CD4-positive, CD25-positive, alpha-beta regulatory T cell (primary cell): ENCODE measurements at regions not wholly inside any gene's neighbourhood (a gene's known extent, or its start where the extent isn't known, plus 50 kb on each side); places are given as distances from the start of the nearest gene placed in this dataset.

Experiments
- ATAC-seq, 2 donors: fragments of 150-1000 bp; cut with Tn5 transposase; one replicate each; pipeline ENCODE4 v1.10.0; 2021; ENCODE audit warnings: low read depth in 2 of 2, moderate number of reproducible peaks in 2 of 2, moderate library complexity in 1 of 2
- DNase-seq, 3 donors: peaks; one replicate each; pipeline versions ENCODE4 v3.0.0 to v3.0.0-alpha.2; 2012 to 2022; ENCODE audit warnings: mixed read lengths in 1 of 3
- H3K27ac ChIP-seq: one replicate; pipeline ENCODE4 v1.7.0; 2013; ENCODE audit warnings: mild to moderate bottlenecking, low read length; ENCODE audit not compliant: insufficient read depth, poor library complexity, severe bottlenecking
- H3K27me3 ChIP-seq: one replicate; pipeline ENCODE4 v1.7.0; 2013; ENCODE audit warnings: low read length; ENCODE audit not compliant: control insufficient read depth, insufficient read depth
- H3K36me3 ChIP-seq: one replicate; pipeline ENCODE4 v1.7.0; 2013; ENCODE audit warnings: mild to moderate bottlenecking, low read length, moderate library complexity; ENCODE audit not compliant: control insufficient read depth, insufficient read depth
- H3K4me1 ChIP-seq: 2 replicates; pipeline ENCODE4 v1.7.0; 2013; ENCODE audit warnings: mild to moderate bottlenecking, low read length; ENCODE audit not compliant: insufficient read depth, control insufficient read depth, poor library complexity, severe bottlenecking
- H3K4me3 ChIP-seq: one replicate; pipeline ENCODE4 v1.7.0; 2013; ENCODE audit warnings: low read depth, mild to moderate bottlenecking, low read length, moderate library complexity
- H3K9me3 ChIP-seq, 2 experiments: 1 replicate in 1 of 2; 2 replicates in 1 of 2; pipeline ENCODE4 v1.7.0; 2013; ENCODE audit warnings: low read length in 2 of 2, mild to moderate bottlenecking in 1 of 2, moderate library complexity in 1 of 2; ENCODE audit not compliant: control insufficient read depth in 2 of 2
- H3K27ac Mint-ChIP-seq, 3 donors: one replicate each; pipeline ENCODE4 v1.8.0; 2020 to 2022; ENCODE audit warnings: mild to moderate bottlenecking in 3 of 3, mixed read lengths in 3 of 3, moderate library complexity in 2 of 3
- H3K27me3 Mint-ChIP-seq: one replicate; pipeline ENCODE4 v1.8.0; 2022; ENCODE audit warnings: mild to moderate bottlenecking, mixed read lengths
- H3K36me3 Mint-ChIP-seq: one replicate; pipeline ENCODE4 v1.8.0; 2020; ENCODE audit warnings: mixed read lengths
- H3K4me1 Mint-ChIP-seq, 4 donors: one replicate each; pipeline ENCODE4 v1.8.0; 2020 to 2022; ENCODE audit warnings: mixed read lengths in 4 of 4, mild to moderate bottlenecking in 1 of 4
- H3K4me3 Mint-ChIP-seq, 4 donors: one replicate each; pipeline ENCODE4 v1.8.0; 2020 to 2022; ENCODE audit warnings: mild to moderate bottlenecking in 4 of 4, mixed read lengths in 4 of 4, moderate library complexity in 3 of 4
- H3K9me3 Mint-ChIP-seq, 7 donors: one replicate each; pipeline ENCODE4 v1.8.0; 2020 to 2022; ENCODE audit warnings: mixed read lengths in 7 of 7, mild to moderate bottlenecking in 3 of 7, moderate library complexity in 2 of 7

DNA sequence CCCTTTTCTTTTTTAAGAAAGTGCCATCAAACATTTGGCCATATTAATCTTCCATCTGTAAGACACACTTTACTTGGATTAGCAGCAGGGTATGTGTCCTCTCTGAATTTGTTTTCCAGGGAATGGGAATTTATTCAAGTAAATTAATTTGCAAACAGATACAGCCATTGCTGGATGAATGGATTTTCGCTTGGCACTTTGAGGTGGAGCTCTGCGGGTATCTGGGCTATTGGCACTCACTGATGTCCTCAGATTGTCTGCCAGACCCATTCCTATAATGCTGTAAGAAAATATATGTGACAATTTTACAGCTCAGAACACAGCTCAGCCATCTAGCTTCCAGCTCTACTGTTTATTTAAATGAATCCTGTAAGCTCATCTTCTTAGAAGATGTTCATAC is 201.2 kb upstream of the CDH20 start:
- Mint-ChIP-seq H3K36me3 (no peaks in the 10 kb centered on the region), H3K9me3 (peaks cover 0 to 3% (median 0%) of the 10 kb centered on the region in 7 donors), H3K4me3 (no peak overlapping the region), H3K4me1 (no peaks in the 10 kb centered on the region), H3K27ac (no peak overlapping the region), H3K27me3 (no peaks in the 10 kb centered on the region)
- Histone ChIP-seq H3K36me3 (no peaks in the 10 kb centered on the region), H3K27me3 (no peaks in the 10 kb centered on the region), H3K9me3 (no peaks in the 10 kb centered on the region), H3K27ac (no peak overlapping the region), H3K4me3 (no peak overlapping the region), H3K4me1 (no peaks in the 10 kb centered on the region)
- ATAC-seq (no peak), DNase-seq (no peak)

DNA sequence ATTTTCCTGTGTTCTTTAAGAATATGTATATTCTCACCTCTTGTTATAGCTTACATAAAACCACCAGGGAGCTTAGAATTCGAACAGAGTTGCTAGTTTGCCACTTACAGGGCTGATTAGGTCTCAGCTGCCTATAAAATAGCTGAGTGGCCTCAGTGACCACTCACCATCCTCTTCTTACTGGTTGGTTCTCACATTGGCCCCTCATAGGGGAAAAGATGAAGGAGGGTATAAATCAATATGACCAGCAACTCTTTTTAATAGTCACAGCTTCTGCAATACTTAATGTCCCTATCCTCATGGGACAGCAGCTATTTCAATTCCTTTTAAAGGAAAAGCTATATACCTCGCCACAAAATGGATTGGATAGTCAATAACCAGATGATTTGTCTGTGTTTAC is 199.4 kb upstream of the CDH20 start:
- no peak for ATAC-seq
- Mint-ChIP-seq H3K9me3 (peaks cover 0 to 8% (median 0%) of the 10 kb centered on the region in 7 donors), H3K4me1 (no peaks in the 10 kb centered on the region), H3K36me3 (no peaks in the 10 kb centered on the region), H3K4me3 (no peak overlapping the region), H3K27ac (no peak overlapping the region), H3K27me3 (no peaks in the 10 kb centered on the region)
- no peaks in the 10 kb centered on the region for H3K27me3 ChIP-seq
- H3K9me3 ChIP-seq, result no peaks in the 10 kb centered on the region
- H3K4me3 ChIP-seq, result no peak overlapping the region
- no peak overlapping the region for H3K27ac ChIP-seq
- H3K4me1 ChIP-seq, result no peaks in the 10 kb centered on the region
- no peak for DNase-seq
- no peaks in the 10 kb centered on the region for H3K36me3 ChIP-seq

DNA sequence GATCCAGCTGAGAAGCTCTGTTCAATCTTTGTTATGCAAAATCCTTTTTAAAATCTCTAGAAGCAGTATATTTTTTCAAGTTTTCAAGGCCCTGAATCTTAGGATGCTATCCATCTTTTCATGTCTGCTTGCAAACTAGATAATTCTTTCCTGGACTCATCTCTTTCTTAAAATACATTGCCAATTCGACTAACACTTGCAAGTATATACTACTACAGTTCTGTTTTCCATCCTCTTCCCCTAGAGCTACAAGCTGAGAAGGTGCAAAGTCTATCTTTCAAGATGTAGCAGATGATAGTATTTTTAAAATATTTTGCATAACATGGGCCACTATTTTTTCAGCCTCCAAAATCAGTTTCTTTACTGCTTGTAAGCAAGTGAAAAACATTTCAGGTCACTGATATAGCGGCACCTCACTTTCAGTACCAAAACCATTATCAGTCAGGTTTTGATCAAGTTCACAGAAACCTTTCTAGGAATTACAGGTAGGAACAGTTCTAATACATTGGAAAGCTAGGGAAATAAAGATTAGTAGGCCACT is 196.4 kb upstream of the CDH20 start:
- DNase-seq, result no peak
- H3K4me3 ChIP-seq, result no peak overlapping the region
- H3K9me3 Mint-ChIP-seq, result peaks cover 0 to 12% (median 0%) of the 10 kb centered on the region in 7 donors
- no peak overlapping the region for H3K27ac Mint-ChIP-seq
- no peaks in the 10 kb centered on the region for H3K36me3 ChIP-seq
- H3K27ac ChIP-seq, result no peak overlapping the region
- no peak overlapping the region for H3K4me3 Mint-ChIP-seq
- no peaks in the 10 kb centered on the region for H3K4me1 ChIP-seq
- H3K27me3 Mint-ChIP-seq, result no peaks in the 10 kb centered on the region
- no peaks in the 10 kb centered on the region for H3K27me3 ChIP-seq
- H3K9me3 ChIP-seq, result no peaks in the 10 kb centered on the region
- no peak for ATAC-seq
- no peaks in the 10 kb centered on the region for H3K36me3 Mint-ChIP-seq
- no peaks in the 10 kb centered on the region for H3K4me1 Mint-ChIP-seq

DNA sequence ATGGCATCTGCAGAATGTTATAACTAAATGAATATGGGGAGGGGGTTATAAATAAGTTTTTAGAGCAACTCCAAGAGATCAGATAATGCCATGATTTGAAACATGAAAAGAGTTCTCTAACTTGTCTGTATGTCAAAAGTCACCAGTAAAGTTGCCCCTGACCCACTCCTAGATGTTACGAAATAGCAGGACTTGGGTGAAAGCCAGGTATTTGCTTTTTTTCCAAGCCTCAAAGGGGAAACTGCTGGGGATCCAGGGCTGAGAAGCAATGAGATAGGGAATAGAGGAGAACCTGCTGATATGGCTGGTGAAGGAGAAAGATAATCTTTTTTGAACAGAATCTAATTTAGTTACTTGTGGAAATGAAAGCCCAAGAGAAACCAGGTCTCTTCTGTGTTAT is 191.5 kb upstream of the CDH20 start:
- no peaks in the 10 kb centered on the region for H3K36me3 ChIP-seq
- ATAC-seq, result no peak
- no peak overlapping the region for H3K27ac ChIP-seq
- DNase-seq, result no peak
- no peak overlapping the region for H3K4me3 ChIP-seq
- H3K9me3 ChIP-seq, result no peaks in the 10 kb centered on the region
- Mint-ChIP-seq H3K4me1 (no peaks in the 10 kb centered on the region), H3K4me3 (no peak overlapping the region), H3K9me3 (peaks cover 0 to 20% (median 5%) of the 10 kb centered on the region in 7 donors), H3K27me3 (no peaks in the 10 kb centered on the region), H3K36me3 (no peaks in the 10 kb centered on the region), H3K27ac (no peak overlapping the region)
- H3K27me3 ChIP-seq, result no peaks in the 10 kb centered on the region
- H3K4me1 ChIP-seq, result no peaks in the 10 kb centered on the region

DNA sequence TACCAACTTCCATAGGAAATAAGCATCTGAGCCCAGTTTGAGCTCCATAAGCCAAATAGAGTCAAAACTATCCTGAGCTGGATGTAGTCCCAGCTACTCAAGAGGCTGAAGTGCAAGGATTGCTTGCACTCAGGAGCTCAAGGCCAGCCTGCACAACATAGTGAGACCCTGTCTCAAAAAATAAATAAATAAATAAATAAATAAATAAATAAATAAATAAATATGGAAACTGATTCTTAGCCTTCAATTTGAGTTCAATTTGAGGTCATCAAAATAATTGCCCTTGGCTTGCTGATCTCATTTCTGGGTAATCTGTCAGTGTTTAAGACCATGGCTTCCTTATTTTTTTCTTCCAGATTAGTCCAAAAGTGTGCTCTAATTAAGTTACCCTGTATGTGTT is 184.9 kb upstream of the CDH20 start:
- Histone ChIP-seq H3K4me3 (no peak overlapping the region), H3K4me1 (no peaks in the 10 kb centered on the region), H3K36me3 (no peaks in the 10 kb centered on the region), H3K9me3 (no peaks in the 10 kb centered on the region), H3K27me3 (no peaks in the 10 kb centered on the region), H3K27ac (no peak overlapping the region)
- Mint-ChIP-seq H3K27me3 (peaks cover 5% of the 10 kb centered on the region), H3K27ac (no peak overlapping the region), H3K4me3 (no peak overlapping the region), H3K36me3 (no peaks in the 10 kb centered on the region), H3K4me1 (no peaks in the 10 kb centered on the region), H3K9me3 (peaks cover 0 to 11% (median 6%) of the 10 kb centered on the region in 7 donors)
- DNase-seq, result no peak
- ATAC-seq, result no peak

DNA sequence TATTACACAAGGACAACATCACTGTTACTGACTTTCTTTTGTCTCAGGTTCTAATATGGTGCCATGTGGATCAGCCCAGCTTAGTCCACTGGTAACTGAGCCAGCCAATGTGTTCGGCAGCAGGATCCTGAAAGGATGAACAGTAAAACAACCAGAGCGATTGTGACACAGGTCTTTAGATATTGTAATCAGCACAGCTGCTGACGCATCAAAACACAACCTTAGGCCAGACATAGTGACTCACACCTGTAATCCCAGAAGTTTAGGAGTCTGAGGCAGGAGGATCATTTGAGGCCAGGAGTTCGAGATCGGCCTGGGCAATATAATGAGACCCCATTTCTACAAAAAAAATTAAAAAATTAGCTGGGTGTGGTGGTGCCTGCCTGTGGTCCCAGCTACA is 183.4 kb upstream of the CDH20 start:
- no peaks in the 10 kb centered on the region for H3K4me1 ChIP-seq
- Mint-ChIP-seq H3K9me3 (peaks cover 0 to 7% (median 2%) of the 10 kb centered on the region in 7 donors), H3K27ac (no peak overlapping the region), H3K27me3 (peaks cover 5% of the 10 kb centered on the region), H3K36me3 (no peaks in the 10 kb centered on the region), H3K4me3 (no peak overlapping the region), H3K4me1 (no peaks in the 10 kb centered on the region)
- H3K9me3 ChIP-seq, result no peaks in the 10 kb centered on the region
- H3K27ac ChIP-seq, result no peak overlapping the region
- no peaks in the 10 kb centered on the region for H3K36me3 ChIP-seq
- no peaks in the 10 kb centered on the region for H3K27me3 ChIP-seq
- no peak overlapping the region for H3K4me3 ChIP-seq
- DNase-seq, result no peak
- no peak for ATAC-seq

DNA sequence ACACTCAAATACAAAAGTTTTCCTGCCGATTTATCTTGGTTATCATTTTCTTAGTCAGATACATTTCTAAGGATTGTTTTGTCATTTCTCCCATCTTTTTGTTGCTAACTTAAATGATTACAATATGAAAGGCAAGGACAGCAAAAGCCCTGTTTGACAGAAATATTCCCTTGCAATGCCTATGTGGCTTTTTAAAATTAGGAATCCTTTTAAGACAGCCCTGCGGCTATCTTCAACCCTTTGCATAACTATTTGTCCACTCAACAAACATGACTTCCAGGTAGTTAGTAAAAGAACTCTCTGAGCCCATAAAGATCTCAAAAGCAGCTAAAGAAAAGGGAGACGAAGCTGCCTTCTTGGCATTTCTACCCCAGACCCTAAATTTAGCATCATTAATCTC is 179.7 kb upstream of the CDH20 start:
- Histone ChIP-seq H3K27ac (no peak overlapping the region), H3K27me3 (no peaks in the 10 kb centered on the region), H3K4me3 (no peak overlapping the region), H3K4me1 (no peaks in the 10 kb centered on the region), H3K36me3 (no peaks in the 10 kb centered on the region), H3K9me3 (no peaks in the 10 kb centered on the region)
- Mint-ChIP-seq H3K4me3 (no peak overlapping the region), H3K4me1 (no peaks in the 10 kb centered on the region), H3K27ac (no peak overlapping the region), H3K9me3 (peaks cover 0 to 7% (median 3%) of the 10 kb centered on the region in 7 donors), H3K36me3 (no peaks in the 10 kb centered on the region), H3K27me3 (no peaks in the 10 kb centered on the region)
- ATAC-seq (no peak), DNase-seq (no peak)

DNA sequence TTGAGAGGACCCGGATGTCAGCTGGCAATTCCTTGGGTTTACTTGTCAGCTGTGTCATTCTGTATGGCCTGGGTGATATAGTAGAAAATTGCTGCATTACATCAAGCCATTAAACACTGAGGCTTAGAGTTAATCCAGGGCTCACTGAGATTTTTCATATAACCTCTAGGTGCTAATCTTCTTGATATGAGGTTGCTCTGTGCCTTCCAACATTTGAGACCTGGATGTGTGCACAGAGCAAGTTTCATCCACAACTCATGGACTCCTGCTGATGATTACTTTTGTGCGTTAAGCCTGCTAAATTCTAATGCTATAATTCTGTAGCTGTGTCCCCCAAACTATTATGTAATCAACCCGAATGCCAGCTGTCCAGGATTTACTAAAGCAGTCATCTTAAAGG is 178.4 kb upstream of the CDH20 start:
- Mint-ChIP-seq H3K9me3 (peaks cover 0 to 7% (median 3%) of the 10 kb centered on the region in 7 donors), H3K4me3 (no peak overlapping the region), H3K4me1 (no peaks in the 10 kb centered on the region), H3K27me3 (no peaks in the 10 kb centered on the region), H3K36me3 (no peaks in the 10 kb centered on the region), H3K27ac (no peak overlapping the region)
- ATAC-seq, result no peak
- H3K27ac ChIP-seq, result no peak overlapping the region
- no peaks in the 10 kb centered on the region for H3K36me3 ChIP-seq
- no peaks in the 10 kb centered on the region for H3K9me3 ChIP-seq
- H3K27me3 ChIP-seq, result no peaks in the 10 kb centered on the region
- no peaks in the 10 kb centered on the region for H3K4me1 ChIP-seq
- H3K4me3 ChIP-seq, result no peak overlapping the region
- no peak for DNase-seq
